Adrenal gland (tissue), 9 donors: ENCODE measurements at regions not wholly inside any gene's neighbourhood (a gene's known extent, or its start where the extent isn't known, plus 50 kb on each side); places are given as distances from the start of the nearest gene placed in this dataset.
A peak's percentile ranks its signal among the peaks of the same experiment; 100 is the strongest.

Experiments used
- DNase-seq, 7 donors: peaks; one replicate each; pipeline ENCODE4 v3.0.0-alpha.2; 2019 to 2020
- H3K27ac ChIP-seq, 5 donors: fragments of 200-600 bp; sonication (generic) in 4 of 5; 1 replicate in 3 of 5; 2 replicates in 2 of 5; pipeline versions ENCODE4 v1.5.1 to v1.8.0; 2016 to 2020; ENCODE audit warnings: mild to moderate bottlenecking in 1 of 5
- H3K27me3 ChIP-seq: fragments of 200-600 bp; 2 replicates; pipeline ENCODE4 v1.8.0; 2021
- H3K36me3 ChIP-seq, 2 donors: fragments of 200-600 bp; replicated peaks in 1 of 2; 1 replicate in 1 of 2; 2 replicates in 1 of 2; pipeline versions ENCODE4 v1.5.1 to v1.8.0; 2018 to 2022
- H3K4me1 ChIP-seq, 2 donors: fragments of 200-600 bp; replicated peaks in 1 of 2; 1 replicate in 1 of 2; 2 replicates in 1 of 2; pipeline versions ENCODE4 v1.5.1 to v1.8.0; 2018 to 2021
- H3K4me3 ChIP-seq, 4 donors: fragments of 200-600 bp; sonication (generic) in 3 of 4; one replicate each; pipeline ENCODE4 v1.5.1; 2016 to 2018
- H3K9me3 ChIP-seq, 3 donors: fragments of 200-600 bp; sonication (generic) in 1 of 3; replicated peaks in 1 of 3; 1 replicate in 2 of 3; 2 replicates in 1 of 3; pipeline versions ENCODE4 v1.5.1 to v1.8.0; 2016 to 2021
- POLR2A ChIP-seq, 2 donors: fragments of 450-650 bp; IDR thresholded peaks; one replicate each; pipeline ENCODE4 v1.6.1; 2017; ENCODE audit warnings: antibody characterized with exemption in 2 of 2, mild to moderate bottlenecking in 2 of 2, moderate library complexity in 1 of 2
- WGBS, 4 donors: extraction: QIAGEN DNeasy Blood & Tissue Kit in 2 of 4; methylation state at CpG; one replicate each; pipeline versions ENCODE4 v1.1.5 to v1.1.7; 2013 to 2017; 5-methylcytosine and 5-hydroxymethylcytosine counted together
- intact Hi-C, 2 donors: fragments of 100-400 bp; cut with DNase I; formaldehyde crosslinking; loops; one replicate each; pipeline versions ENCODE4 v1.14.1 to v1.15.0; 2022 to 2023
- TF ChIP-seq, protein P1 (sequence below), 6 experiments: fragments of 450-650 bp in 4 of 6; fragments of 200-600 bp in 2 of 6; sonication (generic) in 1 of 6; IDR thresholded peaks; 1 replicate in 5 of 6; 2 replicates in 1 of 6; pipeline versions ENCODE4 v1.5.1 to v1.8.0; 2016 to 2021; ENCODE audit warnings: antibody characterized with exemption in 6 of 6, mild to moderate bottlenecking in 2 of 6, moderate library complexity in 1 of 6
- donor health status: healthy with polysubstance abuse.
- donor health status: Bipolar disorder and iron deficiency.
- donor health status: DM: yes; HTN: yes; CAD: no.
- donor health status: DM: no; HTN: no; CAD: no.
- donor health status: DM: no; HTN: no; CAD: no.

DNA sequence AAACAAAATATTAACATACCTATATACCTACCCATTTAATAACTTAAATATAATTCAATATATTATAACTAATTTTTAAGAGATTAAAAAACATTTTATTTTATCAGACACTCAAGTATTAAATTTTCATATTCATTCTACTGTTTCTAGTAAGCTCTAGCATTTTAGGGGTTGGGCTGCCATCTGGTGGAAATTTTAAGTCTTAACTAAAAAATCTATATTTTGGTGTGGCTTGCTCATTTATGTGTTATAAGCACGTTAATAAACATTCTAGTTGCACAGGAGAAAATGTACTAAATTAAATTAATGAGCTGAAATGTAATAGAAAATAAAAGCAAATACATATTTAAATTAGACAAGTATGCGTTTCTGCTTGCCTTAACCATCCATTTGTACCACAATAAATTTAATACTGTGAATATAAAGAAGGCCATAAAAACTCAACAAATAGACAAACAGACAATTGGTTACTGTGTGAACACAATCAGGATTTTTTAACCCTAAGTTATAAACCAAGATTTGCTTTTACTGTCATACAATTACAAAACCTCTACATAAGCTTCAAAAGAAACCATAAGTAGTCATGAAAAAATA is 1728.3 kb upstream of the CDH9 start:
- H3K27me3 ChIP-seq: no peaks in the 10 kb centered on the region
- H3K4me1 ChIP-seq: no peaks in the 10 kb centered on the region
- H3K27ac ChIP-seq: no peak overlapping the region
- no peaks in the 10 kb centered on the region for H3K9me3 ChIP-seq
- WGBS, 4 donors: 9 to 19% (median 16%) methylated on average over 2 of the region's 2 CpGs
- H3K36me3 ChIP-seq: no peaks in the 10 kb centered on the region
- no peak overlapping the region for H3K4me3 ChIP-seq
- intact Hi-C loops: no loop called here
- TF ChIP-seq, protein P1, sequence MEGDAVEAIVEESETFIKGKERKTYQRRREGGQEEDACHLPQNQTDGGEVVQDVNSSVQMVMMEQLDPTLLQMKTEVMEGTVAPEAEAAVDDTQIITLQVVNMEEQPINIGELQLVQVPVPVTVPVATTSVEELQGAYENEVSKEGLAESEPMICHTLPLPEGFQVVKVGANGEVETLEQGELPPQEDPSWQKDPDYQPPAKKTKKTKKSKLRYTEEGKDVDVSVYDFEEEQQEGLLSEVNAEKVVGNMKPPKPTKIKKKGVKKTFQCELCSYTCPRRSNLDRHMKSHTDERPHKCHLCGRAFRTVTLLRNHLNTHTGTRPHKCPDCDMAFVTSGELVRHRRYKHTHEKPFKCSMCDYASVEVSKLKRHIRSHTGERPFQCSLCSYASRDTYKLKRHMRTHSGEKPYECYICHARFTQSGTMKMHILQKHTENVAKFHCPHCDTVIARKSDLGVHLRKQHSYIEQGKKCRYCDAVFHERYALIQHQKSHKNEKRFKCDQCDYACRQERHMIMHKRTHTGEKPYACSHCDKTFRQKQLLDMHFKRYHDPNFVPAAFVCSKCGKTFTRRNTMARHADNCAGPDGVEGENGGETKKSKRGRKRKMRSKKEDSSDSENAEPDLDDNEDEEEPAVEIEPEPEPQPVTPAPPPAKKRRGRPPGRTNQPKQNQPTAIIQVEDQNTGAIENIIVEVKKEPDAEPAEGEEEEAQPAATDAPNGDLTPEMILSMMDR (IDR thresholded peaks at IDR 0.05): peak; percentile 27 to 53 (median 40)
- no peak for TF ChIP-seq POLR2A (IDR thresholded peaks at IDR 0.05)
- peak in 5 of 7 donors; percentile 2 to 31 (median 25) for DNase-seq

DNA sequence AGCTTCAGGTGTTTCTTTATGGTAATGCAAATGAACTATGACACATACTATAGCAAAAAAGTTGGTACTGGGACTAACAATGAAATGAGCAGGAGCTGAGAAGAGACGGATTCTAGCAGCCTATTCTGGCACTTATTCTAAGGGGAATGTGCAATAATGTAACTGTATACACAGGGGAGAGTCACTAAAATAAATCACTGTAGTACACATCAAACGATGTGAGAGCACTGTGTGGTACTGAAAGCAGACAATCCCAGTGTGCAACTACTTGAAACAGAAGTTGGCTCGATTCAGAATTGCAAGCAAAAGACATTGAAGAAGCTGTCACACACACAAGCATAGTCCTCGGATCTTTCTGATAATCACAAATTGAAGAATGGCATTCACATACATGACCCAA is 1713.0 kb upstream of the CDH9 start:
- intact Hi-C loops: no loop called here
- Histone ChIP-seq H3K36me3 (no peaks in the 10 kb centered on the region), H3K9me3 (no peaks in the 10 kb centered on the region), H3K27me3 (no peaks in the 10 kb centered on the region), H3K4me3 (no peak overlapping the region), H3K27ac (no peak overlapping the region), H3K4me1 (no peaks in the 10 kb centered on the region)
- DNase-seq: no peak
- 33 to 57% (median 46%) methylated on average over 4 of the region's 4 CpGs for WGBS, 4 donors
- TF ChIP-seq, protein P1 (IDR thresholded peaks at IDR 0.05): no peak
- TF ChIP-seq POLR2A (IDR thresholded peaks at IDR 0.05): no peak

DNA sequence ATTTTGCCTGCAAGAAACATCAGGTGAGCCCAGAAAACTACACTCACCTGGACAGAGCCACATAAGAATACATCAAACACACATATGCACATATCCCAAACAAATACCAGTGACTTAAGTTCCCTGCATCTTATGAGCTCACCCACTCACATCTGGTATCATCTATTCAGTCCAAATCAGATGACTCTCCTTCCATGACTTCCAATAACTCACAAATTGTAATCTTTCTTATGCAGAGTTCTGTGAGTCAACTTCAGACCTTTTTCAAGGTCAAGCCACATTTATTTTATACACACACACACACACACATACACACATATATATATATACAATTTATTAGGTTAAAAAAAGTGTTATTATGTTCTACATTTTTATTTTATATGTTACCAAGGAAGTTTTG is 1711.9 kb upstream of the CDH9 start:
- Histone ChIP-seq H3K27me3 (no peaks in the 10 kb centered on the region), H3K27ac (no peak overlapping the region), H3K9me3 (no peaks in the 10 kb centered on the region), H3K36me3 (no peaks in the 10 kb centered on the region), H3K4me1 (no peaks in the 10 kb centered on the region), H3K4me3 (no peak overlapping the region)
- no peak for TF ChIP-seq POLR2A (IDR thresholded peaks at IDR 0.05)
- DNase-seq: no peak
- intact Hi-C loops: no loop called here

DNA sequence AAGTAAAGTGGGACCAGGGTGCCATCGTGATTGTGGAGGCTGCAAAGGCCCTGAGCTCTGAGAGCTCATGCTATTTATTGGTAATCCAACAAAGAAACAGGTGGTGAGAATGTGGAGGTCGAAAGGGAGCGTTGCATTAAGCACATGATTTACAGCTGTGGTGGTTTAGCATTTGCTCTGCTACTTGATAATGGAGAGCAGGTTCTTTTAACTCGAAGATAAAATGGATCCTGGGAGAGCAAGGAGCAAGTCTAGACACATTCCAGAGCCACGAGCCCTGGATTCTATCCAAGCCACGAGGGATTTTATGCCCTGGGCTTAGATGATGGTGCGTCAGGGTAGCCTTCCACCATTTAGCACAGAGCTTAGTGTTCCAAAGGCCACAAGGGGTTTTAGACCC is 1710.1 kb upstream of the CDH9 start:
- TF ChIP-seq POLR2A (IDR thresholded peaks at IDR 0.05): no peak
- TF ChIP-seq, protein P1 (IDR thresholded peaks at IDR 0.05): no peak
- Histone ChIP-seq H3K9me3 (no peaks in the 10 kb centered on the region), H3K27me3 (no peaks in the 10 kb centered on the region), H3K36me3 (no peaks in the 10 kb centered on the region), H3K27ac (no peak overlapping the region), H3K4me3 (no peak overlapping the region), H3K4me1 (no peaks in the 10 kb centered on the region)
- WGBS, 4 donors: 65 to 75% (median 70%) methylated on average over 7 of the region's 7 CpGs
- DNase-seq: no peak
- intact Hi-C loops: no loop called here

DNA sequence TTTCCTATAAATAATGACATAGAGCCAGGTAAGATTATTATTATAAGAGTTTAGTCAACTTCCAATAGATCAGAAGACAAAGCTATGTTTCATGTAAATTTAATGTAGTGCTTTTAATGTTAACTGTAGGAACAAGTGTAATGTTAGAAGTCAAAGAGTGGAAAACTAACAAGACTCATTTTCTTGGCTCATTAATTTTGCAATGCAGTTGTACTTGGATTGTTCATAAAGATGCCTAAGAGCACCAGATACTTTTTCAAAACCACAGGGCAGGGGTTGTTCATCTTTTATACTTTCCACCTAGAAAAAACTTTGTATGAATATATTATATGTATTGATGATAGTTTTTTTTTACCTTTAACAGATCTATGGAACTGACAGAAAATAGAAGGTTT is 1705.3 kb upstream of the CDH9 start:
- Histone ChIP-seq H3K27me3 (no peaks in the 10 kb centered on the region), H3K36me3 (no peaks in the 10 kb centered on the region), H3K4me3 (no peak overlapping the region), H3K9me3 (no peaks in the 10 kb centered on the region), H3K4me1 (no peaks in the 10 kb centered on the region), H3K27ac (no peak overlapping the region)
- intact Hi-C loops: no loop called here
- DNase-seq: no peak
- TF ChIP-seq POLR2A (IDR thresholded peaks at IDR 0.05): no peak
- TF ChIP-seq, protein P1 (IDR thresholded peaks at IDR 0.05): no peak
